ENCODE measurements at regions not wholly inside any gene's neighbourhood (a gene's known extent, or its start where the extent isn't known, plus 50 kb on each side); places are given as distances from the start of the nearest gene placed in this dataset.

DNA sequence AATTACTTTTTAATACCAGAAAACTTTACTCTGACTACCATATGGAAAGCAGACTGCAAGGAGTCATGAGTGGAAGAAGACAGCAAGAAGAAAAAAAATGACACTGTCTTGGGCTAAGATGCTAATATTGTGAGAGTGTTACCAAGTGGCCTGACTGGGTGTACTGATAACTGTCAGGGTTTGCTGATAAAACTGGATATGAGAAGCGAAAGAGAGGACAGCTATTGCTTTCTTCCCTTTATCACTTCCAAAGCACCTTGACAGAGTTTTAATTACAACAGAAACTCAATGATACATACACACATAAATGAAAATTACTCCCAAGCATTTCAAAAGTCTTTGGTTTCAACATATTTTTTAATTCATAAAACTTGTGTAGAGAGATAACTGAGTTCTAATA lies 368.5 kb downstream of the ZEB2 start:
- TF ChIP-seq CTCF (IDR thresholded peaks at IDR 0.05 in 8 of 11, conservative IDR thresholded peaks at IDR 0.05 in 3 of 11): no peak
- TF ChIP-seq POLR2A (IDR thresholded peaks at IDR 0.05): no peak
- no peak for TF ChIP-seq POLR2AphosphoS5 (IDR thresholded peaks at IDR 0.05)

Data from spleen (tissue), 7 donors.